Fibroblast of upper back skin (primary cell): ENCODE measurements at regions not wholly inside any gene's neighbourhood (a gene's known extent, or its start where the extent isn't known, plus 50 kb on each side); places are given as distances from the start of the nearest gene placed in this dataset.
A peak's percentile ranks its signal among the peaks of the same experiment; 100 is the strongest.
"Not testable (repeated sequence)": the region's sequence is repeated elsewhere in the genome, so short reads cannot be mapped to it uniquely, and the experiment has no call there.

Source experiments
- DNase-seq: peaks from one replicate; pipeline ENCODE4 v3.0.0-alpha.2; 2013

DNA sequence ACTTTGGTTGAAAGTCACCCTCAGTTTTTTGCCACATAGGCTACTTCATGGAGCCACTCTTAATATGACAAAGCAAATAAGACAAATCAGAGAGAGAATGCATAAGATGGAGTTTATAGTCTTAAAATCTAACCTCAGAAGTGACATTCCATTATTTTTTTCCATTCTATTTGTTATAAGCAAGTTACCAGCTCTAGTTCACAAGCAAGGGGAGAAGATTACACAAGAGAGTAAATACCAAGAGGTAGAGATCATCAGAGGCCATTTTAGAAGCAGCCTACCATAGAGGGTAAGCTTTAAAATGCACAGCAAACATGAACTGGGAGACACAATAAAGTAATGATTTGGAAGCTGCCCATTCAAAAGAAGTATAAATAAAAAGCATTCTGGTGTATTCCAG lies 651.3 kb upstream of the MEF2C start:
- DNase-seq: peak; percentile 42

DNA sequence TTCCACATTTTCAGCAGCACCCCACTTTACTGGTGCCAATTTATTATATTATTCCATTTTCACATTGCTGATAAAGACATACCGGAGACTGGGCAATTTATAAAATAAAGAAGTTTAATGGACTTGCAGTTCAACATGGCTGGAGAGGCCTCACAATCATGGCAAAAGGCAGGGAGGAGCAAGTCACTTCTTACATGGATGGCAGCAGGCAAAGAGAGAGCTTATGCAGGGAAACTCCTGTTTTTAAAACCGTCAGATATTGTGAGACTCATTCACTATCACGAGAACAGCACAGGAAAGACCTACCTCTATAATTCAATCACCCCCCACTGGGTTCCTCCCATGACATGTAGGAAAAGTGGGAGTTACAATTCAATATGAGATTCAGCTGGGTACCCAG lies 641.8 kb upstream of the MEF2C start:
- DNase-seq: no peak

DNA sequence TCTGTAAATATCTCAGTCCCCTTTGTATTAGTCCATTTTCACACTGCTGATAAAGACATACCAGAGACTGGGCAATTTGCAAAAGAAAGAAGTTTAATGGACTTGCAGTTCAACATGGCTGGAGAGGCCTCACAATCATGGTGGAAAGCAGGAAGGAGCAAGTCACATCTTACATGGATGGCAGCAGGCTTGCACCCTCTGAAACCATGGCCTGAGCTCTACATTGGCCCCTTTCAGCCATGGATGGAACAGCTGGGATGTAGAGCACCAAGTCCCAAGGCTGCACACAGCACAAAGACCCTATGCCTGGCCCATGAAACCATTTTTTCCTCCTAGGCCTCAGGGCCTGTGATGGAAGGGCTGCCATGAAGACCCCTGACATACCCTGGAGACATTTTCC lies 640.9 kb upstream of the MEF2C start:
- DNase-seq: not testable (repeated sequence)

DNA sequence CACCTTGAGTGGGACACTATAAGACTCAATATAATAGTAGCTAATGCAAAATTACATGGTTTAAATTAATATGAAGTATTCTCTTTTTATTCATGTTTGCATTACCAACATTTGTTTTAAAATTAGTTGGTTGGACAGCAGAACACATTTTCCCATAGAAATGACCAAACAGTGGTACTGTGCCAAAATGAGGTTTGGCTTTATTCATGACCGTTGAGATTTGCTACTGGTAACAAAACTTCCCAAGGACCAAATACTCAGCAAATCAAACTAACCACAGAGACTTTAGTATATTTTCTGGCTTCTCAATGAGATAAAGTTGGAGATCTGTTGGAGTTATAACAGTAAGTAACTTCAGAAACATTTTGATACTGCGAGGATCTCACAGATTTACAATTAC lies 637.8 kb upstream of the MEF2C start:
- DNase-seq: no peak

DNA sequence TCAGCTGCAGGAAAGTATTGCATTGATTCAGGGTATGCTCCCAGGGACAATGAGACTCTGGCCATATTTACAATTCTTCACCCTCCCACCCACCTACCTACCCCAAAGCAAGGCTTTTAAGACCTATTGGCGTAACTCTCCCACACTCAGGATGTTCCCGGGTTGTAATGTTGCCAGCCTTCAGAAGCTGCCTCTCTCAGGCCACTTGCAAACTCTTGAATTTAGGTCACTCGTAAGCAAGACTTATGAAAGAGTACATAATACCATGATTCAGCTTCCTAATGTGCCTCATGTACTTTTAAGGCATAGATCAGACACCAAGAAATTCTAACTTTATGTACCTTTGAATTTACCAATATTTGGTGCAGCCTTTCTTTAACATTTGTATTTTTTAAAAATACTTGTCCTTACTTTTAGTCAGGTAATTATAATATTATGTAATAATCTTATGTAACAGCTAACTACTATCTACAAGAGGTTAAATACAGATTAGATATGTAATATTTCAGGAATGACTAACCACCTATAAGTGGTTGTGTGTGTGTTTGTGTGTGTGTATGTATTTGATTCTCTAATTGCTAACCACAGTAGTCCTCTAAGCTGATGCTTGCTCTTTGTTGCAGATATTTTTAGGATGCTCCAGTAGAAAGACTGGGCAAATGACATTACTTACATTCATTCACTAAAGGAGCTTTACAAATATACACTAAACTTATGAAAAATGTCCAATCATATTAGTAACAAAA lies 630.5 kb upstream of the MEF2C start:
- no peak for DNase-seq

DNA sequence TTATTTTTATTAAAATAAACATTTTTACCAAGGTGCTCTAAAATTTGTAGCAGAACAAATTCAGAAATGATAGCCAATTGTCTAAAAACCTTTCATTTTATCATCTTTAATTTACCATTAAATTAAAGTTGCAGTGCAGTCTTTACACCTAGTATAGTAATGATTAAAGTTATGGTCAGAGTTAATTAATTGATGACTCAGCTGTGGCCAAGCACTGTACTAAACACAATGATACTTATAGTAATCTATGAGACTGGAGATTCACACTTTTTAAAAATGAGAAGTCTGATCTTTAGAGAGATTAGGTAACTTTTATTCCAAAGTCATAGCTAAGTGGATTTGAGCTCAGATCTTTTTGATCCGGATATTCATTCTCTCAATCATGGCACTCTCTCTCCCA lies 621.1 kb upstream of the MEF2C start:
- DNase-seq: no peak

DNA sequence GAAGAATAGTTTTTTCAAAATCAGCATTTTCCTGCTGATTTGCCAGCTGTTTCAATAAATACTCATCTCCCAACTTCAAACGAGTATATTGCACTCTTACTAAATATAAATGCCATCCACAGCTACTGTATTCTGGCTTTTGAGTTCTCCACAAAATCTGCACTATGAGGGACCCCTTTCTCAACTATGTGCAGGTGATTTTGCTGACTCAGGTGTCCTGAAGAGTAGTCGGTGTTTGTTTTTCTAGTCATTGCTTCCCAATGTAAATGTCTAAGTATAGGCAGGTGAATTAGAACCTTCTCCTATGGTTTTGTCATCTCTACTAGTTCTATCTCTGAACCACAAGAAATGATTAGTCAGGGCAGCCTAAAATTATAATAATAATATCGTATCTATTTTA lies 616.8 kb upstream of the MEF2C start:
- DNase-seq: no peak

DNA sequence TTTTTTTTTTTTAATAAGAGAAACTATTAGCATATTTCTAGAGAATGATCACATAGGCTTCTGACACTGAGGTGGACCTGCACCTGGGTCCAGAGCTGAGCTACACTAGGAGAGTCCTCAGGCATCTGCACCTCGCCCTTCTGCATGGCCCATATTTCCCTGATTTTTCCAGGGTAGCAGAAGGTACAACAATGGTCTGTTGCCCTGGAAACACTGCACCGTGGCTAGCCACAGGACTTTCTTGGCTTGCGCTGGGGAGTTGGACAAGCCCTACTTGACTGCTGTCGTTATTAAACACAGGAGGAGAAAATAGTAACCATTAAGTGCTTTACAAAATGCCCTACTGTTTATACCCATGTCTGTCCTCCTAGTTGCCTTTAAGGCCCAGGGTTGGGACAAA lies 615.7 kb upstream of the MEF2C start:
- DNase-seq: no peak

DNA sequence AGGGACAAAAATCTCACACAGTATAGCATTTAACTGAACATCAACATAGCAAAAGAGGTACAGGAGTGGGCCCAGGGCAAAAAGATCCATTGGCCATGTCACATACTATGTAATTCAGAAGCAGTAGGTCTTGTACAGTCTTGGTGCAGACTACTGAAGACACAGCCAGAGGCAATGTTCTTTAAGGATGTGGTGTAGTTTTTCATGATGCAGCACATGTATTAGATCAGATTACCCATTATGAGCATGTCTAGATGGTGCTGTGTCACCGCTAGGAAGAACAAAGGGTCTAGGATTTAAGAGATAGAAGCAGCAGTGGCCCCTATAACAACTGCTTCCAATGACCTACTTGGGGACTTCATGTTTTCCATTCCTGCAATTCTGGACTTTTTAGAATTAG lies 610.4 kb upstream of the MEF2C start:
- no peak for DNase-seq

DNA sequence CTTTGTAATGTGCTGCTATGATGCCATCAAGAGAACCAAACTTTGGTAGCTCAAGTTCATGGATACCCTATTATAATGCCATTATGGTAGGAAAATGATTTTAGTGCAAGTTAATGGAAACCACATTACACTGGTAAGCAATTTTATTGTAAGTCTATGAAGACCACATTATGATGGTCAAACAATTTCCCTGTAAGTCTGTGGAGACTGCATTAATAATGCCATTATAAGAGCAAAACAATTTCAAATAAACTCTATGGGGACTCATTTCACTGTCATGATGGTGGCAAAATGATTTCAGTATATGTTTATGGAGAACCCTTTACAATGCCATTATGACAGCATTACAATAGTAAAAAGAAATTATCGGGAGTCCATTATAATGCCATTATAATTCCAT lies 602.0 kb upstream of the MEF2C start:
- DNase-seq: no peak

DNA sequence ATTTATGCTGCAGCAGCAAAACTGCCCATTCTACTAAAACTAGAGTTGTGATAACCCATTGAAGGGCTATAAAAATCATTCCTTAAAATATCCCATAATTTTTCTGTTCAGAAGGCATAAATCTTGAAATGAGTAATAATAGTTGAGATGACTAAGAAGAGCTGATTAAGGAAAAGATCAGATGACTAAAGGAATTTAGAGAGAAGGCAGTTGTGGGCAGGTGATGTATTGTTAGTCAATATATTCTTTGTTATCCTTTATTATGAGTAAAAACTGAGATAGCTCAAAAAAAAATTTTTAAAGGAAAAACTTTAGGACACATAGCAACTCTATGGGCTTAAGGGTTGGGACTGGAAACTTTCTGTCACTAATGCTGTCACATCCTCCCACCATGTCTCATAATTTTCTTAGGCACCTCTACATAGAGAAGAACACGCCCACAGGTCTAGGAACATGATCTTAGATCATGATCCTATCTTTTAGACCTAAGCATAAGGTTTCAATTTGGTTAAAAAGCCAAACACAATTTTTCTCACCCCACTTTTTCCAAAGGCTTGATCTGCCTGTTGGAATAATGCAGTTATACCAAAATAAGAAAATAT lies 597.5 kb upstream of the MEF2C start:
- peak; percentile 35 for DNase-seq

DNA sequence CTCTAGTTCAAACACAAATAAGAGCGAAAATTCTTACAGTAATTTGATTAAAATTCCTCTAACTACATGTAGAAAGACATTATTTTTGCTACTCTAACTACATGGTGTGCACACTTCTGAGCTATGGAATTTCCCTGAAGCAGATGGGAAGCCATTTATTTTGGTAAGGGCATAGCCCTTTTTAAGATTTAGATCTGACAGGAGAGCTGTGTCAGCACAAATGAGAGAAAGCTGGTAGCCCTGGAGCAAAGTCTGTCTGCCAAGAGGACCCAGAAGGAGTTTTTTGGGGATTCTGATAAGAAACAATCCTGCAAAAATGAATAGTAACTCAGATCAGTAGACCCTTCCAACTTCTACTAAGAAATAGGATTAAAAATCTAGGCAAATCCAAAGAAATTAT lies 595.9 kb upstream of the MEF2C start:
- no peak for DNase-seq

DNA sequence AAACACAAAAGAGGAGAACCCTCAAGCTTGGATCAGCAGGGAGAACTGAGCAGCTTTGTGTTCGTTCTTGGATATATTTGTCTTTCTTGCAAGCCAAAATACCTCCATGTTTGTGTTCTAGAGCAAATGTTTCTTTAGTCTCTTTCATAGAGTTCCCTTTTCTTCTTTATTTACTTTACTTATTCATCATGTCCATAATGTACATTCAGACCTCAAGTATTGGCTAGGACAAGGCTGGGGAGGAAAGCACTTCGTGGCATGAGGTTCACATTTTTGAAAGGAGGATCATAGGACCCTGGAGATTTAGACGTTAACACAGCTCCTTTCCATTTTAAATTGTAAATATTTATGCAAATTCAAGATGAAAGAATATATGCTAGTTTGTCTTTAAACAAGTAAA lies 590.2 kb upstream of the MEF2C start:
- DNase-seq: peak; percentile 65

DNA sequence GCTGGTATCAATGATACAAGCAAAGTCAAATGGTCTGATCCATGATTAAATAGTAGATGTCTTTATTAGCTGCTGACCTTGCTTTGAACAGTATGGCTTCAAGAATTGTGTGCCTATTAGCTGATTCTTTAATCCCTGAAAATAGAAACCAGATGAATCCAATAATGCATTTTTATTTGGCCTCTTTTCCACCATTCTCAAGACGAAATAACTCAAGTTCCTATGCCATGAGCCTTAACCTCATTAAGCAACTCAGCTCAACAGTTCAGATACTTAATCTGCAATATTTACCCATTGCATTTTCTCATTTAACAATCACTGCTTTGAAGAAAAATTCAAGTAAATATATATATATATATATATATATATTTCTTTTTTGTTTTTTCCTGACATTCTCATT lies 588.6 kb upstream of the MEF2C start:
- DNase-seq: peak; percentile 82

DNA sequence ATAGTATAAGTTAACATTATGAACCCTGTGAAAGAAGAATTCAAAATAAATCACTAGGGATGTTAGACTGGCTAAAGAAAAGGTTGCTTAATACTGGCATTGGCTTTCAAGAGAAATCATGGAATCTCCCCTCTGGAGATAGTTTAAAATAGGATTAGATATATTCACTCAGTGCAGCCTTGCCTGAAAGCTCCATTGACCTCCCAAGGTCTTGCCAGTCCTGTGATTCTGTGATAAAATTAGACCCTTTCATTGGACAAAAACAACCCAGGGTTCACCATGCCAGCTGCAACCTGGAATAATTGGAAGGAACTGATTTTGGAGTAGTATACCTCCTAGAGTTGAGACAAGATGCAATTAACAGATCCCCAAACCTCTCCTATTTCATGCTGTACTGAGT lies 588.1 kb upstream of the MEF2C start:
- no peak for DNase-seq

DNA sequence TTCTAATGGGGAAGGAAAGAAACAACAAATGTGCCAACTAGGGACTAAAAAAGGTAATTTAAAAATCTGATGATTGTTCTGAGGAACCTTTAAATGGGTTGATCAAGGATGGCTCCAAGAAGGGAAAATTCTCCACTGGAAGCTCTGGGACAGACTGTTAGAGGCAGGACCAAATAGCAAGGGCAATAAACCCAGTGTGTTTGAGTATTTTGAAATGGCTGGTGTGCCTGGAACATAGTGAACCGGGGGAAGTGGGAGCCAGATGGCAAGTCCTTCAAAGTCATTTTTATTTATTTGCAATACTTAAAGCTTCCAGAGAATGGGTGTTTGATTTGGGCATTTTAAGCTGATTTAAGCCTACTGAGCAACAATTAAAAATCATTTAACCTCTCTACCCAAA lies 587.7 kb upstream of the MEF2C start:
- DNase-seq: no peak

DNA sequence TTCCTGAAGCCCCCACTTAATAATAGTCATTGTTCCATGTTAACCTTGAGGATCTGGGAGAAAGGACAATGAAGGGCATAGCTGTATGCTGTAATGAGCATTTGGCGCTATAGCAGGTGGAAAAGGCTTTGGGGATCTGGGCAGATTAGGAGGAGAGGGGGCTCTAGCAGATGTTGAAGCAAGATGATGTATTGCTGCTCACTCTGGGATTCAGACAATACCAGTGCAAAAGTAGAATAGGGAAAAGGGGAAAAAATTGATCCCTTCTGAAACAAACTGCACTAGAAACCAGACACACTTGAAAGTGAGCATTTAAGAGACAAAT lies 575.3 kb upstream of the MEF2C start:
- DNase-seq: no peak

DNA sequence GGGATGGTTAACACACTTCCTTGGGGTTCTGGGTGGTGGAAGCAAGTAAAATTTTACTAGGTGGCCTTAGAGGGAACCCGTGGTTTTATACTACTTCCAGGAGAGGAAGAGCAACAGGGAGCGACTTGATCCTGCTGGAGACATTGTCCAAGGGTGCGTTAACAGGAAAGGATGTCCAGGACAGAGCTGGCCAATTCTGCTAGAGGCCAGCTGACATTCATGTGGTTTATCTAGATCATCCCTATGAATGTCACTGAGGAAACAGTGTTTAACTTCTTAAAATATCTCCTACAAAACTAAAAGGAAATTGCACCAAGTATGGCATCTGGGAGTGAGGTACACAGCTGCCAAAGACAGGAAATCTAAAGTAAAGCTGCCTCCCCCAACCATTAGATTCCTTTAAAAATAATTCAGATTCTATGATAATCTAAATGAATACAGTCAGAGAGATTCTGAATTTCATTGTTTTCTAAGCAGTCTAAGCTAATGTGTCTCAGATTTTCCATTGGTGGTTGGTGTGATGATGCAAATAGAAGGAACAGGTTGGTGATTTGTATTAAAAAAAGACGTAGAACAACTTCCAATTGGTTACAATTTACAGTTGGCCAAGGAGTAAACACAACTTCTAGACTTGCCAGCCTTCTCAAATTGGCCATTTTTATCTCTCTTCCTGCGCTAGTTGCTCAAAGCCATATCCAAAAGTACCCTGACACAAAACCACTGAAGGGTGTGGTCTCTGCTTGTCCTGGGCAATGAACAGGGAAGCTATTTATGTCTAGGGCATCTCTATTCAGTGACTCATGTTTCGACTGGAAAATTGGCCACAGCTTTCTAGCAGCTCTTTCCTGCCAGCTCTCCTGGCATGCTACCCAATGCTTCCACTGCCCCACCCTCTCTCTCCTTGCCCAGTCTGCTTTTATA lies 574.7 kb upstream of the MEF2C start:
- DNase-seq: peak; percentile 37

DNA sequence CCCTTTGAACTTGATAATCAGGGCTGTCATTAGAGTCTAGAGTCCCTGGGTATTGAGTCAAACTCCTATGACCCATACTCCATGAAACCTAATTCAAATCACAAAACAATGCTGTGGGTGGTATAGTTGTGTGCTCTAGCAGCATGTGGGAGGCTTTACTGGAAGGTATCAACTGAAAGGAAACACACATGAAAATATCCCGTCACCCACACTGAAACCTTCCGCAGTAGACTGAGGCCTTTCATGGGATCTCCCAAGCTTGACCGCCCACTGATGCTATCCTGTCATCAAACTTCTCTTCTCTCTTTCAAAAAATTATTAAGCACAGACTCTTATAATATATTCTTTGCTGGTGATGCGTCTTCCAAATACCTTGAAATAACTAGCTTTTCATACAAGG lies 569.1 kb upstream of the MEF2C start:
- no peak for DNase-seq

DNA sequence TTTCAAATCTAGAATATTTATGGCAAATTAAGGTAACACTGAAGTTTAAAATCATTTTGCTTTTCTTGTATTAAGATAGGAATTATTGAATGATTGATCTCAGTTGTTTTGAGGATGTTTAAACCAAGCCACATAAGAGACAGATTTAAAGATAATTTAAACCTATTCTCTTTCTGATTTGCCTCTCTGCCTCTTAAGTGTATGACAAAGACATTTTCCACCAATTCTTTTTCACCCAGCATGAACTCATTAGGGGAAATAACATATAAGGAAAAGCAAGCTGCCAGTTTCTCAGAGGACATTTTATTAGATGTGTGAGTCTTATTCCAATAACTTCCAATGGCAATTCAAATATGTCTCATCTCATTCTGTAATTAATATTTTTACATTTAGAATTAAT lies 568.3 kb upstream of the MEF2C start:
- DNase-seq: no peak

DNA sequence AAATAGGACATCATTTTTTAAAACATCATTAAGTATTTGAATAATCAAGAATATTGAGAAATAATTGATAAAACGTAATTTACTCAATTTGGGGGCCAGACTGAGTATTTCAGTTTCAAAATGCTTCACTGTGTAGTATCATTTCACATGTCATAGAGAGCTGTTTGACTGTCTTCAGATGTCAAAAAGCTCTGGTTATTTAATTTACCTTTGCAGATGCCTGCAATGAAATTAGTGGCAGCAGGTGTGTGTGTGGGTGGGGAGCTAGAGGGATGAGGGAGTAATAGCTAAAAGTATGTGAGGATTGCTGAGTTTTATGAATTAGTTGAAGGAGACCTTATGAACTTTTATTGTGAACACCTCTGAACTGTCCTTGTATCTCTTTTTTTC lies 567.2 kb upstream of the MEF2C start:
- no peak for DNase-seq

DNA sequence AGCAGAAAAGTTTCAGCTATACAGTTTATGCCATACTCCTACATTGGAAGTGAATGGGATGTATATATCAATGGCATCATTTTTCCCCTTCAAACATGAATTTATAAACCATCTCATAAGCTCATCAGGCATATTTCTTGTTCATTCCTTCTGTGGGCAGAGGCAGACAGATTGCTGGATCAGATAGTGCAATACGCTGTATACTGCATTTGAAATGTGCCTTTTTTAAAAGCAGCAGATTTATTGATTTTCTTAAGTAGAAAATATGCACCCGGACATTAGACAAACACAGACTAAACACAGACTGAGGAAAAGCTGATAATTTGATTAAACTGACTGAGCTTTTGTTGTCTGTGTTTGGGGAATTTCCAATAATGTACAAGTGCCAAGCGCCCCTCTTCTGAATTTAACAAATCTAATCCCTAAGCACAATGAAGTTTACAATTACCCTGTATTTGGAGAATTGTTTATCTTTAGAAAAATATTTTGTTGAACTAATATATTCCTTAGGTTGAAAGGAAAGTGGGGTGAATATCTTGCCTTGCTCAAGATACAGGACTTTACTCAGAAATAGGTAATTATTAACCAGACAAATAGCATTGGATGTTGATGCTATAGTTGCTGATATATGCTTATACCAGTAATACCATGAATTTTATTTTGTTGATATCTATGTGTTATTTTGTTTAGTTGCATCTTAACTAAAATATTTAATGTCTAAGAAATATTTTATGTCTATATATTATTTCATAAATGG lies 566.6 kb upstream of the MEF2C start:
- no peak for DNase-seq

DNA sequence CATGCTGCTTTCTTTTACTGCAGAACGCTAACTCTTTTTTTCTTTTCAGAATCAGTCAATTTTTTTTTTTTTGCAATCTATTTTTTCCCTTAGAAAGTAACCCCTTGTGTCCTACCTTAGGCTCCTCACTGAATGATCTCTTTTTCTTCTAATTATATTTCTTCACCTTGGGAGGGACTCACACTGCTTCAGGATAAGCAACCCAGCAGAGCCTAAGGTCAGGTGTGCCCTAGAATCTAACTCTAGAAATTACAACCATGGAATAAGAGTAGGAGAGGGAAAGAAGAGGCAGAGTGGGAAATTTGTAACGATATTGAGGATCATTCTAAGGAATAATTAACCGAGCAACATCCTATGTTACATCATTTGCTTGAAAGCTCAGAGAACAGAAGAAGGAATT lies 564.0 kb upstream of the MEF2C start:
- DNase-seq: no peak
